NCI-H69 (cell line): ENCODE measurements at regions not wholly inside any gene's neighbourhood (a gene's known extent, or its start where the extent isn't known, plus 50 kb on each side); places are given as distances from the start of the nearest gene placed in this dataset.
"Not testable (repeated sequence)": the region's sequence is repeated elsewhere in the genome, so short reads cannot be mapped to it uniquely, and the experiment has no call there.

Experiments used
- DNase-seq: peaks from one replicate; lab custom pipeline; 2025; lab: John Stamatoyannopoulos, UW

GRCh38 chr7:130947792-130948580, 214.0 kb upstream of the KLF14 start:
- no peak for DNase-seq

- DNase-seq, result no peak
These were observed 214.8 kb upstream of the KLF14 start for GRCh38 chr7:130948822-130949221.

GRCh38 chr7:130949550-130949949, 215.5 kb upstream of the KLF14 start:
- DNase-seq, result no peak

GRCh38 chr7:130950054-130950453, 216.0 kb upstream of the KLF14 start:
- DNase-seq, result no peak

- no peak for DNase-seq
These were observed 216.7 kb upstream of the KLF14 start for GRCh38 chr7:130950741-130951140.

- DNase-seq, result no peak
These were observed 217.4 kb upstream of the KLF14 start for GRCh38 chr7:130951303-130951975.

- no peak for DNase-seq
These were observed 218.2 kb upstream of the KLF14 start for GRCh38 chr7:130951976-130952876.

- no peak for DNase-seq
These were observed 219.2 kb upstream of the KLF14 start for GRCh38 chr7:130953196-130953595.

- no peak for DNase-seq
These were observed 221.0 kb upstream of the KLF14 start for GRCh38 chr7:130954918-130955564.

GRCh38 chr7:130955565-130955919, 221.5 kb upstream of the KLF14 start:
- DNase-seq, result no peak

GRCh38 chr7:130956417-130957136, 222.6 kb upstream of the KLF14 start:
- DNase-seq, result no peak

GRCh38 chr7:130957137-130957513, 223.1 kb upstream of the KLF14 start:
- no peak for DNase-seq

- not testable (repeated sequence) for DNase-seq
These were observed 223.9 kb upstream of the KLF14 start for GRCh38 chr7:130957722-130958435.

- DNase-seq, result no peak
These were observed 224.8 kb upstream of the KLF14 start for GRCh38 chr7:130958846-130959245.

GRCh38 chr7:130959743-130960207, 225.8 kb upstream of the KLF14 start:
- peak; percentile 5 for DNase-seq

GRCh38 chr7:130960208-130960988, 226.4 kb upstream of the KLF14 start:
- DNase-seq, result no peak

- DNase-seq, result no peak
These were observed 227.2 kb upstream of the KLF14 start for GRCh38 chr7:130961128-130961601.

GRCh38 chr7:130962109-130962508, 228.1 kb upstream of the KLF14 start:
- DNase-seq, result no peak

GRCh38 chr7:130963339-130963738, 229.3 kb upstream of the KLF14 start:
- no peak for DNase-seq

GRCh38 chr7:130965515-130965914, 231.5 kb upstream of the KLF14 start:
- DNase-seq, result no peak
